GM04504 (cell line): ENCODE measurements at regions not wholly inside any gene's neighbourhood (a gene's known extent, or its start where the extent isn't known, plus 50 kb on each side); places are given as distances from the start of the nearest gene placed in this dataset.

ENCODE experiments used
- DNase-seq: peaks from one replicate; pipeline ENCODE4 v3.0.0-alpha.2; 2012; ENCODE audit warnings: low read depth

DNA sequence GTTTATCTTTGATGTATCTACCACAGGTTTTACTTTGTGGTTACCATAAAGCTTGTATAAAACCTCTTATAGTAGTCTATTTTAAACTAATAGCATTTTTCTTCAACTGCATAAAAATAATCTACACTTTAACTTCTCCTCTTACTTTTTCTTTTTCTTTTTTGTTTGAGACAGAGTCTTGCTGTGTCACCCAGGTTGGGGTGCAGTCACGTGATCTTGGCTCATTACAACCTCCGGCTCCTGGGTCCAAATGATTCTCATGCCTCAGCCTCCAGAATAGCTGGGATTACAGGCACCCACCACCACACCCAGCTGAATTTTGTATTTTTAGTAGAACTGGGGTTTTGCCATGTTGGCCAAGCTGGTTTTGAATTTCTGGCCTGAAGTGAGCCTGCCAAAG lies 53.4 kb upstream of the ZKSCAN2 start:
- DNase-seq, result no peak
